HG03457 (cell line): ENCODE measurements at regions not wholly inside any gene's neighbourhood (a gene's known extent, or its start where the extent isn't known, plus 50 kb on each side); places are given as distances from the start of the nearest gene placed in this dataset.

Experiments
- ATAC-seq: cut with Tn5 transposase; IDR thresholded peaks from one replicate; pipeline ENCODE4 v1.9.1; 2021; ENCODE audit warnings: moderate number of reproducible peaks; ENCODE audit not compliant: unreplicated experiment

DNA sequence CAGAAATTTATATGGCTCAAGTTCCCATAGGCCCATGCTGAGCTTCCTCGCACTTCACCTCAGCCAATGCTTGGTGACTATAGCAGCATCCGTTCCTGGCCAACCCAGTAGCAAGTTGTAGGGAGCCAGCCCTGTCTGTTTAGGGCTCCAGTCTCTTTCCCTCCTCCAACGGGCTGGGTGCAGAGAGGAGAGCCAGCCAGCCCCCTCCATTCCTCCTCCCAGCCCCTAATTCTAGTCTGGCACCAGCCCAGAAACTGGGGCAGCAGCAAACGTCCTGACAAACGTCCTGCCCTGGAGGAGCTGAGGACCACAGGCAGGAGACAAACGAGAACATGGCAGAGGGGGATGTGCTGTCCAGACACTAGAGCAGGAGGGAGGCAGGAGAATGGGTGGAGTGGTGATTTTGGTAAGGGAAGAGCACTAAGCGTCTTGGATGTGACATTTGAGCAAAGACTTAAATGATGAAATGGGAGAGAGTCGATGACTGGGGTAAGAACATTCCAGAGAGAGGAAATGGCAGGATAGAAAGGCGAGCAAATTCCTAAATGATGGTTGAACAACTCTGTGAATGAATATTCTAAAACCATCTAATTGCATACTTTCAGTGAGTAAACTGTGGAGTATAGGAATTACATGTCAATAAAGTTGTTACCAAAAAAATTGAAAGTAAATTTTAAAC is 222.5 kb upstream of the DAPK1 start:
- no peak for ATAC-seq

DNA sequence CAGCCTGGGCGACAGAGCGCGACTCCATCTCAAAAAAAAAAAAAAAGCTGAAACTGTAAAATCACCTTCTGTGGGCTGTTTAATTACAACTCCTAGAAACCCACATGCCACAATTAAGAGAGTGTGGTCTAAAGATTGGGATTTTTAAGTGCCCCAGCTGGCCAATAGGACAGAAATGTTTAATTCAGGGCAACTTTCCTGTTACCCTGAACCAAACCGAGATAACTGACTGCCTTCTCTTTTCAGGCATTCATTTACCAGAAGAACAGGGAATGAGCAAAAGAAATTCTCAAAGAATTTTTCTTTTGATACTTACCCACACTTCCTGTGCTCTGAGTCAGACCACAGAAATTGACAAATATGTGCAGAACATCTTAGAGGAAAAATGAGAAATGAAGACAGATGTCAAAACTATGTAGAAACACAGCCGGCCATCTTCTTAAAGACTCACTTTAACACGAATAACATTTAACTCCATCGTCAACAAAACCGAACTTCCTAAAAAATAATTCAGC is 221.3 kb upstream of the DAPK1 start:
- no peak for ATAC-seq

DNA sequence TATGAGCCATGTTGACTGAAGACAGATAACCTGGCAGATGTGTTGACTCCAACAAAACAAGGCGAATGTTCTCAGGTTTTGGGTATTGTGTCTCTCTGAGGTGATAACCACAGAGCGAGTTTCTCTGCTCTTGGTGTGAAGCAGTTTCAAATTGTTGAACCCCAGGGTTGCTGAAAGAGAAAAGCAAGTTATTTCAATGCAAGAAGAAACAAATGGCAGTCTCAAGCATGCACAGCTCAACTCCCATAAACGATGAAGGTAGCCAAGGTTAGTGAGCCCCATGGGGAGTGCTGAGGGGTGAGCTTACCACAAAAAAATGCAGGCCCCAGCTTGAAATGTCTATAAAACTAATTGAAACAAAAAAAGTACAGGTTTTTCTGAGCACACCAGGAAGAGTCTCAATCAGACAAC is 220.8 kb upstream of the DAPK1 start:
- ATAC-seq: no peak

DNA sequence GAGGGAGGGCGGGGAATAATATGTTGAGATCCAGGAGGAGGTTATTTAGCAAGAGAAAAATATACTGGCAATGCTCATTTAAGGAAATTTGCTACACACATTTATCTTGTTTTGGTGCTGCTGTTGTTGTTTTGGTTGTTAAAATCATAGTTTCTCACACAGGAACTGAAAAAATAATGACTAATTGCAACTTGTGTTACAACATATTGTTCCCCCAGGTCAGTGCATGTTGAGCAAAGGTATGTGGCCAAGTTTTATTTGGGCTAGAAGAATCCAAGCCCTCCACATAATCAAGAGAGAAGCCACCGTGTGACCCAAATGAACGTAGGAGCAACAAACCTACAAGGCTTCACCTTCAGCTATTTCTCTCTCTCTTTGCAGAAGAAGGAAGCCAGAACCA is 220.3 kb upstream of the DAPK1 start:
- ATAC-seq: no peak

DNA sequence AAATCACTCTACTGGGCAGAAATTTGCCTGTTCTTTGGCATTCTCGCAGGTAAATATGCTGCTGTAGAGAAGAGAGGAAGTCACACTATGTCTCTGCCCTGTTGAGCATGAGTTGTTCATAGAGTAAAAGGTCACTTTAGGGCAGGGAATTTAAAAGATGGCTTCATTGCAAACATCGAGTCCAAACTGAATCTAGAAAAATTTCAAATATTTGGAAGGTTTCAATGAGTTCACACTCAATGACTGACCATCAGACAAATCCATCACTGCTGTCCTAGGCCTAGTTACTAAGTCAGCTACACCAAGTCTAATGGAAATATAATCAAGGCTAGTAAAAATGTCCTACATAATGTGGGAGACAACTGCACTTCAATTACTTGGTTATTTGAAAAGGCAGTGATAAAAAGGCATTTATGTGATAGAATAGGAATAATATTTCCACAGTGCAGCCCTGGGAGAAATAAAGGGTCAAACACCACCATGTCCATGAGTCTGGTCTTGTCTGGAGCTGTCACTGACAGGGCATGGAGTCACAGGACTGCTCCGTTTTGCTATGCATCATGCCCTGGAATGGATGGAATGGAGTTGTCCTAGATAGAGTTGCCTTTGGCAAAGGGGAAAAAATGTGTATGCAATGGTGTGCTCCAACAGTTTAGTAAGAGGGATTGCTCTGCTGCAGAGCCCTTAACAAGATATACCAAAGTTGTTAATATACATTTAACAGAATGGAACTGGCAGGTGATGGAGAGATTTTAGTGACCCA is 218.5 kb upstream of the DAPK1 start:
- ATAC-seq: no peak

DNA sequence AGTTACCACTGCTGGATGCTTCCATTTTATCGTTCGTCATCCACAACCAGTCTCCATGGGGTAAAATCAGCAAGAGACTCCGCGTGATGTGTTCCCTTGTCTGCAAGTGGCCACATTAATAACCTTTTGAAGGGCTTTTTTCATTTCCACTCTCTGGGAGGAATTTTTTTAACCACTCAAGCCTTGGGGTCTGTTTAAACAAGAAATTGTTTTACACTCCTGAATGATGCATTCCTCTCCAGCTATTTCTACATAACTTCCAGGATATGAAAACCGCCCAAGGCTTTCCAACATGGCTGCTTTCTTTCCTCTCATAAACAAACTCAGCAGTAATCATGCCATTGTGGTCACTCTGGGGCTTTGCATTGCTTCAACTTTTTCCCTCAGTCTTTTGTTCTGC is 217.2 kb upstream of the DAPK1 start:
- ATAC-seq: no peak

DNA sequence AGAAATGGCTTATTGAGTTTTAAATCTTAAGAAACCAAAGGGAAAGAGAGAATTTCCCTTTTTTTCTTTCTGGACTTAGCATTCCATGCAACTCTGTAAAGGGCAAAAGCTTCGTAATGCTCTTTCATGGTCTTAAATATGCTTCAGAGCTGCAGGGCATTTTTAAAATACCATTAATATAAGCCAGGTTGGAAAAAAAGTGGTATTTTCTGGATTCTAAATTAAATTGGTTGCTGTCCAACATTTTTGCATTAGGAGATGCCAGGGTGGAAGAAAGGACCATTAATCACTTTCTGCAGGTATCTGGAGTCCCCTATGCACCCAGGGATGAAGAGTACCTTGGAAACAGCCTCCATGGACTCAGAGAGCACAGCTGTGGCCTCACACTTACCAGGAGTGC is 215.1 kb upstream of the DAPK1 start:
- no peak for ATAC-seq

DNA sequence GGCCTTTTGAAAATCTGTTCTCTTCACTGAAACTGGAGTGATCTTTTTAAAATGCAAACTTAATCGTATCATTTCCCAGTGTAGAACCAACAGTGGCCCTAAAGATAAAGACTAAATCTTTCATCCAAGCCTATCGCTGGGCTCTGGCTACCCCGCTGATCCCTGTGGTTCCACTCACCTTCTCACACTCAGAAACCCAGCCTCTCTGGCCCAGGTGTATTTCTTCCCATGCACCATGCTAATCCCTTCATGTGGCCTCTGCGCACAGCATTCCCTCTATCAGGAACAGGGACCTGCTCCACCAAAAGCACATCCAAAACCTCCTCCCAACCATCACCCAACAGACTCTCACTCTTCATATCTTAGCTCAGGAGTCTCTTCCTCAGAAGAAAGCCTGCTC is 214.1 kb upstream of the DAPK1 start:
- no peak for ATAC-seq

DNA sequence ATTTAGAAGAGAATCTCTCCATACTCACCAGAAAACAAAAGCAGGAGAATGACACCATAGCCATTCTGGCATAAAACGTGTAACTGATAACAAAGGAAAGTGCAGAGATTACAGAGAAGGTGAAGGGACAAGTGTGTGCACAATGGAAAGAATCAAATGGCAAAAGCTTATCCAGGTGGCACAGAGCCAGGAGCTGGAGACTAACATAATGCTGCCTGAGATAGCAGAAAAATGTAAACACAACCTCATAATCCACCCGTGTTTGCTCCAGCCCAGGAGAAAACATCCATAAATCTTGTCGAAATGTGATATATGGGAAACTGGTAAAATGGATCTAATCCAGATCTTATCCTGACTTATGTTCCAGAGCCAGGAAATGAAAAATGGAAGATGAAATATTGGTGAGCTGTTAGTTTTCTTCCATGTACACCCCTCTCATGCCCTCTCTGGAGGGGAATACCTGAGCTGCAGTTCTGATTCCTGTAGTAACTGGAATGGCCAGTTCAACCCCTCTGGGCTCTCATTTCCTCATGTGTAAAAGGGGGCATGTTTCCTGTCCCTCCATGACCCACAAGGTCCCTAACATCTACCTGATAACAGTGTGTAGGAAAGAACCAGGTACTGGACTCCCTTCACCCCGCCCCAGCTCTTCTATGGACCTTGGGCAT is 212.3 kb upstream of the DAPK1 start:
- no peak for ATAC-seq

DNA sequence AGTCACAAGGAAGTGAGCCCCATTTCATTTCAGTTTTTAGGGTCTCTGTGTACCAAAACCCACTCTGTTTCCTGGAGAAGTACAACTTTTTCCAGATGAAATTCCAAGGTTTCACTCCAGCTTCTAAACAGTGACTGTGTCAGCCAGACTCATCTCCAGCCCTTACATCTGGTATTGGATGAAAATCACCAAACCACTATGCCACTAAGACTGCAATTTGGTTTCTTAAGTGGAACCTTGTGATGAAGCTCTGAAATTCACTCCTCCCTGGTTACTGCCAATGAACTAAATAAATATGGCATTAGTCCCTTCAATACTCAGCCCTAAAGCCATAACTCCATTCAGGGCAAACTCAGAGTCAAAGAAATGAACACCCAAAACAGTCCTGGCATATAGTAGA is 211.2 kb upstream of the DAPK1 start:
- ATAC-seq: no peak

DNA sequence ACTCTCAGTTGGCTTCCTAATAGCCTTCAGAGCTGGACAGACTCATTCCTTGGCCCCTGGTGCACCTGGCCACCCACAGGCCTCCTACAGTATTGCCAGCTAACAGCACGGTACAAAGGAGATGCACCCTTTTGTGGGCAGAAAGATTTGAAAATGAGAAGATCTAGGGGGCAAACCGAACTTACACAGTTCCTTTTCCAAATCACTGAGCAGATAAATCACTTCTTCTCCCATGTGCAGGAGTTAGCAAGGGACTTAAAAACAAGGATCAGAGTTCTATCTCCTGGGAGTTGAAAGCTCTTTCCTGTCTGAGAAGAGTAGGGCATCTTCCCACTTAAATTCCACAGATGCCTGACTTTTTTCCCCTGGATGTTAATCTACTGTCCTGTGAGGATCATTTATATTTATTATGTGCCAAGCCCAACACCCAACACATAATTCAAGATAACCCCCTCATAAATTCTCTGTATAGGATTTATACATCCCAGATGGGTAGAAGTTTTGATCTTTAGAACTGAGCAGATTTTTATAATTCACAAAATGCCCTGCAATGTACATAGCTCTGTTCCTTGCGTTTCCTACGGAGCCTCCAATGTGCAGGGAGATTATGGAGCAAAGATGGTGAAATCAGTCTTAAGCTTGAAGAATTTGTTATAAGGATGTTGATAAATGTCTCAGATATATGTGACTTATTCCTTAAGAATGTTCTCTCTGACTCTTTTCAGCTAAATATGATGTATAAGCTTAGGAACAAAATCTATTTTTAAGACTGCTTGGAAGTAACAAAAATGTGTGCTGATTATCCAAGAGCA is 207.2 kb upstream of the DAPK1 start:
- no peak for ATAC-seq

DNA sequence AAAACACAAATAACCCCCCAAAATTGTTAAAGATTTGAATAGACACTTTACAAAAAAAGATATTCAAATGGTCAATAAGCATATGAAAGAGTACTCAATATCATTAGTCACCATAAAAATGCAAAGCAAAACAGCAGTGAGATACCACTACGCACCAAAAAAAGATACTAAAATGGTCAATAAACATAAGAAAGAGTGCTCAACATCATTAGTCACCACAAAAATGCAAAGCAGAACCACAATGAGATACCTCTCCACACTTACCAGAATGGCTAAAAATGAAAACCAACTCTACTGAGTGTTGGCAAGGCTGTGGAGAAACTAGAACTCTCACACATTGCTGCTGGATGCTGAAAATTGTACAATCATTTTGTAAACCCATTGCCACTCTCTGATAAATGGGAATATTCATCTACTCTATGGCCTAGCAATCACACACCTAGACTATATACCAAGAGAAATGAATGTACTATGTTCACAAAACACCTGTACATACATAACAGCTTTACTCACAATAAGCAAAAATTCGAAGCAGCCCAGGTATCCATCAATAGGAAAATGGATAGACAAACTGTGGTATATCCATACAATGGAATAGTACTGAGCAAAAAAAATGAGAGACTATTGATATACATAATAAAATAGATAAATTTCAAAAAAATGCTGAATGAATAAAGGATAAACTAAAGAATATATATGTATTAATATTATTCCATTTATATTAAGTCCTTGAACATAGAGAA is 205.0 kb upstream of the DAPK1 start:
- no peak for ATAC-seq

DNA sequence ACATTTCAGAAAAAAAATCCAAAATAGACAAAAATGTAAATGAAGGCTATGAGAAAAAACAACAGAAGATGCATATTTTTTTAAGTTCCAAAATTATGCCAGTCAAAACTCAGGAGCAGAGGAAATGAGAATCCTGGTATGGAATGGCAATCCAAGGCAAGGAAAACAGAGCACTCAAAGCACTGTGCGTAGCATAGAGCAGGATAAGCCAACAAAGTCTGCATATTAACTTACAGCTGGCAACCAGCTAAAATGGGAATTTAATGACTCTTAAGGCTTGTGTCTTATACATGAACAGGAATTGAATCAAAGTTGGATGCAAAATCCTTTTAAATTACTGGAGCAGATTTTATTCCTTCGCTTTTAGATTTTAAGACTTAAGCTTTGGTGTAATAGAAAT is 203.5 kb upstream of the DAPK1 start:
- no peak for ATAC-seq

DNA sequence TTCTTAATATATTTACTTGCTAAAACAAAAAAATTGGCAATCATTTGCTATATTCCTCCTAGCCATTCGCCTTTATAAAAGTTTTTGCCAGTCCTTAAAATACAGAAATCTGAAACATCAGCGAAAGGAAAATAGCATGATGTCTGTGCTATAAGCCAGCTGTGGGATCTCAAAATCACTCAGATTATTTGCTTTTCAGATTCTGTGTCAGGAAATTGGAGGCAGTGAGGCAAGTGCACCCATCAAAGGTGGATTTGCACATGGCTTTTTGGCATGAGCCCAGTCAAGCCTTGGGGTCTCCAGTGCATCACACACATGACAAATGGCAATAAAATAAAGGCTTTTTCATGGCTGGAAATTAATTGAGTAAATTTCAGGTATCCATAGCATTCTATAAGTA is 196.8 kb upstream of the DAPK1 start:
- no peak for ATAC-seq

DNA sequence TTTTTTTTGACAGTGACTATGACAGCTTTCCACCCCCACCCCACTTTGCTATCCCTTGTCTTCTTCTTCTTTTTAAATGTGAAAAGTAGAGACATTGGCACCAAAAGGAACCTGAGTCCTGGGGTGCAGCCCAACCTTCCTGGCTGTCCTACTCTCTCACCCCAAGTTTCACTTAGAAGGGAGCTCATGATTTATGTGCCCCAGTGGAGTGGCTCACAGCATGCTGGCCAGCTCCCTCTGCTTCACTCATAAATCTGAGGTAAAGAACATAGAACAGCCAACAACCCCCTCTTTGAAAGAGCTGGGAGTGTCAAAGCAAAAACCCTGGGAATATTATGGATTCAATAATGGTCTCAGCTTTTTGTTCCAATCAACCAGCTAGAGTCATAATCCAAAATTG is 196.3 kb upstream of the DAPK1 start:
- ATAC-seq: no peak

DNA sequence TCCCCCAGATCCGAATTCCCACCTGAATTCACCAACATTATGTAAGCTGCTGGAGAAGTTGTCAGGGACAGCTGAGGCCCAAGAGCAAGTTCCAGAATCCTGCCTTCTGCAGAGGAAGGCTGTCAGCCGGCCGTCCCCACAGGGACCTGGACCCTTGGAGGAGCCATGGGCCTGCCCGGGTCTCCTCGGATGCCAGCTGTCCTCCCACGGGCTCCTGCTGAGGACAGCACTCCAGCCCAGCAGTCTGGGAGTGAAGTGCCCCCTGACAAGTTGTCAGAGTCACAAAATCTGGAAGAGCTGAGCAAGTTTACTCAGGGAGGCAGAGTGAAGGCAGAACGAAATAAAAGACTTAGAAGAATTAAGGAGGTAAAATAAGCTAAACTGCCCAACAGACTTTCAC is 192.5 kb upstream of the DAPK1 start:
- ATAC-seq: no peak

DNA sequence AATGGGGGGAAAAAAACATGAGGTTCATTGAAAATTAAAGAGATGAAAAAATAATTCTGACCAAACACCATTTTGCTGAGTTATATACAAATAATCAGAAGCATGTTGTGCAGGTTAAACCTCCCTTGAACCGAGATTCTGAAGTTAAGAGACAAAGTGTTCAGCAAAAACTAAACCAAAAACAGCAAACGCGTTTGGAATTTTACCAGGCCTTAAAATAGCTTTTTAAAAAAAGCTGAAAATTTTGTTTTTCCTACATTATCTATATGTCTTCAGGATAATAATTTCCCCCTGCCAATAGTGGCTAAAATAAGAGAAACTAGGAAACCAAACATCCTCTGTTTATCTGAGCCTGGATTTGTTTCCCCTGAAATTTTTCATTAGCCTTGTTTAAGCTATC is 191.7 kb upstream of the DAPK1 start:
- no peak for ATAC-seq

DNA sequence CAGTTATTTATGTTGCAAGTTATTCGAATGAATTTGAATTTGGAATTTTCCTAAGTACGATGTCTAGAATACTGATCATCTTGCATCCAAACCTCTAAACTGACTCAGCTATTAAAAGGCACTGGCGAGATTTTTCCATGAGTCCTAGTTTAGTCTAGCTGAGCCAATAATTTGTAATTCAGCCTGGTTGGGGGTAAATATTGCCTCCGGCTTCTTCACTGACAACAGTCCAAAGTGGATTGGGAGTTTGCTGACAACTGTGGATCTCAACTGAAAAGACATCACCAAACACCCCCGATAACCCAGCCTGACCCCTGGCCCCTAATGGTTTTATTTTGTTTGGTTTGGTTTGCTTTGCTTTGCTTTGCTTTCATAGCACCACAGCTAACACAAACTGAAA is 189.8 kb upstream of the DAPK1 start:
- ATAC-seq: no peak

DNA sequence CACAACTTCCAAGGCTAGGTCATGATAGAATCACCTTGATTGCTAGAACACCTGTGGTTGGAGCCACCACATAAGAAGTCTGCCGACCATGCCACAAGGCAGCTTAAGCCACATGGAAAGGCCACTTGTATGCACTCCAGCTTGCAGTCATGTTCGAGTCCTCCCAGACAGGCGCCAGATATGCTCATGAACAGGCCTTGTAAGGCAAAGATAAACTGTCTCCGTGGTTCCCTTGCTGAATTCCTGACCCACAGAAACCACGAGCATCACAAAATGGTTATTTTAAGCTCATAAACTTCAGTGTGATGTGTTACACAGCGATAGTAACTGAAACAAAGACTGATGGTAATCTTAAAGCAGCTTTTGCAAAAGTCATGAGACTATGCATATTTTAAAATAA is 188.4 kb upstream of the DAPK1 start:
- ATAC-seq: no peak

DNA sequence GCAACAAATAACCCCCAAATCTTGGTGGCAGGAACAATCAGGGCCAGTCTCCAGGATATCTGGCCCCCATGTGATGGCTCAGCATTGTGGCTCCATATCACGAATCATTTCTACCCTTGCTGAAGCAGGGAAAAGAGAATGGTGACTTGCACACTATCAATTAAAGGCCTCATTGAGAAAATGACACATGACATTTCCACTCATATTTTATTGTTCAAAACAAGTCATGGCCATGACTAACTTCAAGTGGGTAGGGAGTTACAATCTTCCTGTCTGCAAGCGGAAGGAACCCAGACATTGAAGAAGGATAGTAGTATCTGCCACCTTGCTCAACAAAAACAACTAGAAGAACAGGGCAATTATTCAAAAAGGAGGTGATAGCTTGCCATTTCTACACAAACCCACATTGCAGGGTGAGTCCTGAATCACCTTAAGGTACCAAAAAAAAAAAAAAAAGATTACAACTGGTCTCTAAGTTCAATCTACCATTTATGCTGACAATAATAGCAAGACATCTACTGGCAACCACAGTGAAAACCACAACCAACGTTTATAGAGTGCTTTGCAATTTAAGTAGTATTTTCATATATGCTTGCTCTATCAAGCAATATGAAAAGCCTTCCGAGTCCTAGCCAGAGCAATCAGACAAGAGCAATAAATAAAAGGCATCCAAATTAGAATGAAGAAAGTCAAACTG is 186.7 kb upstream of the DAPK1 start:
- ATAC-seq: no peak
